GM23338 (cell line): ENCODE measurements at regions not wholly inside any gene's neighbourhood (a gene's known extent, or its start where the extent isn't known, plus 50 kb on each side); places are given as distances from the start of the nearest gene placed in this dataset.
A peak's percentile ranks its signal among the peaks of the same experiment; 100 is the strongest.

Source experiments
- ATAC-seq: fragments of 200-7000 bp; cut with Tn5 transposase; 3 replicates; pipeline ENCODE4 v1.9.1; 2020
- DNase-seq: peaks from one replicate; pipeline ENCODE4 v3.0.0-alpha.2; 2015; ENCODE audit warnings: low spot score
- H2AFZ ChIP-seq: fragments of 200-600 bp; sonication (generic); 2 replicates; pipeline ENCODE4 v1.8.0; 2016; ENCODE audit warnings: antibody characterized with exemption, mild to moderate bottlenecking, moderate library complexity
- H3F3A ChIP-seq: fragments of 200-600 bp; sonication (generic); replicated peaks from 2 replicates; pipeline ENCODE4 v1.8.0; 2017; ENCODE audit warnings: antibody characterized with exemption, mixed run types, low read depth
- H3K27ac ChIP-seq: fragments of 200-600 bp; sonication (generic); 2 replicates; pipeline ENCODE4 v1.6.1; 2016; ENCODE audit warnings: low read depth
- H3K27me3 ChIP-seq: fragments of 200-600 bp; sonication (generic); 2 replicates; pipeline ENCODE4 v1.8.0; 2016; ENCODE audit warnings: mild to moderate bottlenecking, mixed run types, moderate library complexity; ENCODE audit not compliant: insufficient read depth
- H3K36me3 ChIP-seq: fragments of 200-600 bp; sonication (generic); 2 replicates; pipeline ENCODE4 v1.8.0; 2016; ENCODE audit warnings: mild to moderate bottlenecking; ENCODE audit not compliant: insufficient read depth
- H3K4me1 ChIP-seq: fragments of 200-600 bp; sonication (generic); 2 replicates; pipeline ENCODE4 v1.8.0; 2016; ENCODE audit warnings: mild to moderate bottlenecking, moderate library complexity; ENCODE audit not compliant: insufficient read depth
- H3K4me2 ChIP-seq: fragments of 200-600 bp; sonication (generic); 2 replicates; pipeline ENCODE4 v1.7.1; 2017; ENCODE audit warnings: mixed run types
- H3K4me3 ChIP-seq: fragments of 200-600 bp; sonication (generic); 2 replicates; pipeline ENCODE4 v1.6.1; 2016; ENCODE audit warnings: mixed run types
- H3K79me2 ChIP-seq: fragments of 200-600 bp; sonication (generic); replicated peaks from 2 replicates; pipeline ENCODE4 v1.8.0; 2017; ENCODE audit warnings: mild to moderate bottlenecking; ENCODE audit not compliant: insufficient read depth
- H3K9me2 ChIP-seq: fragments of 200-600 bp; sonication (generic); 2 replicates; pipeline ENCODE4 v1.8.0; 2017; ENCODE audit not compliant: insufficient read depth
- H4K20me1 ChIP-seq: fragments of 200-600 bp; sonication (generic); replicated peaks from 2 replicates; pipeline ENCODE4 v1.8.0; 2017; ENCODE audit warnings: mild to moderate bottlenecking; ENCODE audit not compliant: insufficient read depth
- H3K27ac Mint-ChIP-seq: 2 replicates; pipeline ENCODE4 v1.8.0; 2020; ENCODE audit warnings: inconsistent platforms, mild to moderate bottlenecking, moderate library complexity, mixed read lengths
- H3K27me3 Mint-ChIP-seq: 3 replicates; pipeline ENCODE4 v1.8.0; 2022; ENCODE audit warnings: low read depth, mild to moderate bottlenecking, moderate library complexity, mixed read lengths, inconsistent platforms; ENCODE audit not compliant: insufficient read depth, poor library complexity
- H3K36me3 Mint-ChIP-seq: 3 replicates; pipeline ENCODE4 v1.8.0; 2021; ENCODE audit warnings: low read depth, mild to moderate bottlenecking, inconsistent platforms, moderate library complexity, mixed read lengths
- H3K4me1 Mint-ChIP-seq: 3 replicates; pipeline ENCODE4 v1.8.0; 2020; ENCODE audit warnings: mild to moderate bottlenecking, inconsistent platforms, mixed read lengths
- H3K4me3 Mint-ChIP-seq: 3 replicates; pipeline ENCODE4 v1.8.0; 2021; ENCODE audit warnings: moderate library complexity, mild to moderate bottlenecking, inconsistent platforms, mixed read lengths
- H3K9me3 Mint-ChIP-seq: 3 replicates; pipeline ENCODE4 v1.8.0; 2020; ENCODE audit warnings: moderate library complexity, mild to moderate bottlenecking, inconsistent platforms, mixed read lengths
- EZH2phosphoT487 ChIP-seq: fragments of 200-600 bp; sonication (generic); IDR thresholded peaks from one replicate; pipeline ENCODE4 v1.8.1; 2018; ENCODE audit warnings: antibody characterized with exemption; ENCODE audit not compliant: unreplicated experiment
- JUNB ChIP-seq: IDR thresholded peaks from one replicate; pipeline ENCODE4 v1.6.1; 2016; ENCODE audit warnings: antibody characterized with exemption; ENCODE audit not compliant: unreplicated experiment
- STAT1 ChIP-seq: IDR thresholded peaks from one replicate; pipeline ENCODE4 v1.6.1; 2016; ENCODE audit warnings: antibody characterized with exemption; ENCODE audit not compliant: unreplicated experiment
- TF ChIP-seq, protein P1 (sequence below): fragments of 250-450 bp; sonication (Bioruptor Pico); IDR thresholded peaks from 2 replicates; pipeline ENCODE4 v1.5.0; 2020; ENCODE audit warnings: mild to moderate bottlenecking, moderate library complexity
- TF ChIP-seq, protein P2 (sequence below), 2 experiments: fragments of 200-600 bp in 1 of 2; sonication (generic) in 1 of 2; conservative IDR thresholded peaks; 2 replicates each; pipeline versions ENCODE4 v1.5.1 to v1.6.1; 2016 to 2017; ENCODE audit warnings: antibody characterized with exemption in 2 of 2, low read depth in 2 of 2, mild to moderate bottlenecking in 2 of 2, moderate library complexity in 1 of 2

DNA sequence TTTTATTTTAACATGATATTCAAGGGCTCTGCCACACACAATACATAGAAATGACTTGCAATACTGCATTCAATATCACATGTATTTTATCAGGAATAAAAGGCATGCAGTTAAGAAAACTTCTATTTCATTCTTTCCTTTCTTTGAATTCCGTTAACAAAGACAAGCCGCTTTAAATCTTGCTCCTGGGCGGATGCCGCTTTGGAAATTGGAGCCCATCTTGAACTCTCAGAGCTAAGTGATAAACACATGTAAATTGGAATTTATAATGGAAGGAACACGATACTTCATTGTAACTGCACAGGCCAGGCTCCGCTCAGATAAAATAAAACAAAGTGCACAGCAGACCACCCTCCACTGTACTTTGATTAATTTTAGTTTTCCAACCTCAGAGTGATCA, 774.5 kb upstream of the COBL start (continued):
- TF ChIP-seq, protein P1, sequence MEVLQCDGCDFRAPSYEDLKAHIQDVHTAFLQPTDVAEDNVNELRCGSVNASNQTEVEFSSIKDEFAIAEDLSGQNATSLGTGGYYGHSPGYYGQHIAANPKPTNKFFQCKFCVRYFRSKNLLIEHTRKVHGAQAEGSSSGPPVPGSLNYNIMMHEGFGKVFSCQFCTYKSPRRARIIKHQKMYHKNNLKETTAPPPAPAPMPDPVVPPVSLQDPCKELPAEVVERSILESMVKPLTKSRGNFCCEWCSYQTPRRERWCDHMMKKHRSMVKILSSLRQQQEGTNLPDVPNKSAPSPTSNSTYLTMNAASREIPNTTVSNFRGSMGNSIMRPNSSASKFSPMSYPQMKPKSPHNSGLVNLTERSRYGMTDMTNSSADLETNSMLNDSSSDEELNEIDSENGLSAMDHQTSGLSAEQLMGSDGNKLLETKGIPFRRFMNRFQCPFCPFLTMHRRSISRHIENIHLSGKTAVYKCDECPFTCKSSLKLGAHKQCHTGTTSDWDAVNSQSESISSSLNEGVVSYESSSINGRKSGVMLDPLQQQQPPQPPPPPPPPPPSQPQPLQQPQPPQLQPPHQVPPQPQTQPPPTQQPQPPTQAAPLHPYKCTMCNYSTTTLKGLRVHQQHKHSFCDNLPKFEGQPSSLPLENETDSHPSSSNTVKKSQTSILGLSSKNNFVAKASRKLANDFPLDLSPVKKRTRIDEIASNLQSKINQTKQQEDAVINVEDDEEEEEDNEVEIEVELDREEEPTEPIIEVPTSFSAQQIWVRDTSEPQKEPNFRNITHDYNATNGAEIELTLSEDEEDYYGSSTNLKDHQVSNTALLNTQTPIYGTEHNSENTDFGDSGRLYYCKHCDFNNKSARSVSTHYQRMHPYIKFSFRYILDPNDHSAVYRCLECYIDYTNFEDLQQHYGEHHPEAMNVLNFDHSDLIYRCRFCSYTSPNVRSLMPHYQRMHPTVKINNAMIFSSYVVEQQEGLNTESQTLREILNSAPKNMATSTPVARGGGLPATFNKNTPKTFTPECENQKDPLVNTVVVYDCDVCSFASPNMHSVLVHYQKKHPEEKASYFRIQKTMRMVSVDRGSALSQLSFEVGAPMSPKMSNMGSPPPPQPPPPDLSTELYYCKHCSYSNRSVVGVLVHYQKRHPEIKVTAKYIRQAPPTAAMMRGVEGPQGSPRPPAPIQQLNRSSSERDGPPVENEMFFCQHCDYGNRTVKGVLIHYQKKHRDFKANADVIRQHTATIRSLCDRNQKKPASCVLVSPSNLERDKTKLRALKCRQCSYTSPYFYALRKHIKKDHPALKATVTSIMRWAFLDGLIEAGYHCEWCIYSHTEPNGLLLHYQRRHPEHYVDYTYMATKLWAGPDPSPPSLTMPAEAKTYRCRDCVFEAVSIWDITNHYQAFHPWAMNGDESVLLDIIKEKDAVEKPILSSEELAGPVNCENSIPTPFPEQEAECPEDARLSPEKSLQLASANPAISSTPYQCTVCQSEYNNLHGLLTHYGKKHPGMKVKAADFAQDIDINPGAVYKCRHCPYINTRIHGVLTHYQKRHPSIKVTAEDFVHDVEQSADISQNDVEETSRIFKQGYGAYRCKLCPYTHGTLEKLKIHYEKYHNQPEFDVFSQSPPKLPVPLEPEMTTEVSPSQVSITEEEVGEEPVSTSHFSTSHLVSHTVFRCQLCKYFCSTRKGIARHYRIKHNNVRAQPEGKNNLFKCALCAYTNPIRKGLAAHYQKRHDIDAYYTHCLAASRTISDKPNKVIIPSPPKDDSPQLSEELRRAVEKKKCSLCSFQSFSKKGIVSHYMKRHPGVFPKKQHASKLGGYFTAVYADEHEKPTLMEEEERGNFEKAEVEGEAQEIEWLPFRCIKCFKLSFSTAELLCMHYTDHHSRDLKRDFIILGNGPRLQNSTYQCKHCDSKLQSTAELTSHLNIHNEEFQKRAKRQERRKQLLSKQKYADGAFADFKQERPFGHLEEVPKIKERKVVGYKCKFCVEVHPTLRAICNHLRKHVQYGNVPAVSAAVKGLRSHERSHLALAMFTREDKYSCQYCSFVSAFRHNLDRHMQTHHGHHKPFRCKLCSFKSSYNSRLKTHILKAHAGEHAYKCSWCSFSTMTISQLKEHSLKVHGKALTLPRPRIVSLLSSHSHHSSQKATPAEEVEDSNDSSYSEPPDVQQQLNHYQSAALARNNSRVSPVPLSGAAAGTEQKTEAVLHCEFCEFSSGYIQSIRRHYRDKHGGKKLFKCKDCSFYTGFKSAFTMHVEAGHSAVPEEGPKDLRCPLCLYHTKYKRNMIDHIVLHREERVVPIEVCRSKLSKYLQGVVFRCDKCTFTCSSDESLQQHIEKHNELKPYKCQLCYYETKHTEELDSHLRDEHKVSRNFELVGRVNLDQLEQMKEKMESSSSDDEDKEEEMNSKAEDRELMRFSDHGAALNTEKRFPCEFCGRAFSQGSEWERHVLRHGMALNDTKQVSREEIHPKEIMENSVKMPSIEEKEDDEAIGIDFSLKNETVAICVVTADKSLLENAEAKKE (CRISPR knock-in tag): no peak
- TF ChIP-seq STAT1: no peak

DNA sequence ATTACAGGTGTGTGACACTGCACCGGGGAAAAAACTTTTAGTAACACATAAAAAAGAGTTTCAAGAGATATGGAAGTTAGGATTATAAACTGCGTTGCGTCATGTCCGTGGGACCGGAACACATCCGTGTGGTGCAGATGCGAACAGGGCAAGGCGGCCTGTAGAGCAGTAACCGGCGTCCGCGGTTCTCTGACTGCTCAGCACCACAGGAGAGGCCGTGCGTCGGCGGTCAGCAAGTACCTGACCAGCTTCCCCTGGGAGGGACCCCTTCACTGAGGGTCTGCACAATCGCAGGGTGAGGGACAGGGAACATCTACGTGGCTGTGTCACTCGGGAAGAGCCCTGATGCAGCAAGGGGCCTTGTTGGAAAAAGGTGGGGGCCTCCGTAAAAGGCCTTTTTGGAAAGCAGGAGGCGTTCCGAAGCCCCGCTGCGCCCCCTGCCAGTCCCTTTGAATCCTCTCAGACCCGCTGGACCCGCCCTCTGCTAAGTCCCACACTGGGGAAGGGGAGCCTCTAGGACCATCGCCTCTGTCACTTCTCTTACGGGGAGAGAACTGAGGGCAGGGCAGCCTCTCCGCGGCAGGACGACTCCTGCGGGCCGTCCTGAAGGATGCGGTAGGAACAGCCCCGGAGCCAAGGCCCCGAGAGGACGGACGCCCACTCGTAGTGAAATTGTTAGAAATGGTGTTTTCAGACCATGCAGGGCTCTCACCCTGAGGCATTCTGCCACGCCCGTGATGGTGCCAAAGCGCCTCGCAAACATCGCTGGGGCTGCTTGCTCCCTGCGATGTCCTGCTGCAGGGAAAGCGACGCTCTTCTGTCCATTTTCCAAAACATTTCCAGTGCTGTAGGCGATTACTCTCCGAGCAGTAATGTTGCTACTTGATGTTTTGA, 771.6 kb upstream of the COBL start:
- Mint-ChIP-seq H3K27ac (peak overlapping the region; percentile 76), H3K4me1 (peaks cover 56% of the 10 kb centered on the region), H3K4me3 (peak overlapping the region; percentile 61), H3K36me3 (no peaks in the 10 kb centered on the region; the same call in 2 of the 3 replicates), H3K9me3 (no peaks in the 10 kb centered on the region), H3K27me3 (no peaks in the 10 kb centered on the region)
- peak overlapping the region; percentile 65; the same call in 1 of the 2 replicates for H3K27ac ChIP-seq
- H3K27me3 ChIP-seq: no peaks in the 10 kb centered on the region
- DNase-seq (peak; percentile 96), ATAC-seq (peak; percentile 97)
- no peaks in the 10 kb centered on the region for H3K79me2 ChIP-seq
- H3K4me3 ChIP-seq: peak overlapping the region; percentile 53
- peaks cover 38% of the 10 kb centered on the region for H3K4me1 ChIP-seq
- H3K4me2 ChIP-seq: peak overlapping the region; percentile 79
- H2AFZ ChIP-seq: peak overlapping the region; percentile 61; the same call in 1 of the 2 replicates
- H3K9me2 ChIP-seq: no peaks in the 10 kb centered on the region
- no peaks in the 10 kb centered on the region for H3K36me3 ChIP-seq
- no peaks in the 10 kb centered on the region for H4K20me1 ChIP-seq
- no peaks in the 10 kb centered on the region for H3F3A ChIP-seq
- TF ChIP-seq EZH2phosphoT487 (no peak), STAT1 (no peak), JUNB (no peak)
- TF ChIP-seq, protein P1 (CRISPR knock-in tag): no peak
- TF ChIP-seq, protein P2, sequence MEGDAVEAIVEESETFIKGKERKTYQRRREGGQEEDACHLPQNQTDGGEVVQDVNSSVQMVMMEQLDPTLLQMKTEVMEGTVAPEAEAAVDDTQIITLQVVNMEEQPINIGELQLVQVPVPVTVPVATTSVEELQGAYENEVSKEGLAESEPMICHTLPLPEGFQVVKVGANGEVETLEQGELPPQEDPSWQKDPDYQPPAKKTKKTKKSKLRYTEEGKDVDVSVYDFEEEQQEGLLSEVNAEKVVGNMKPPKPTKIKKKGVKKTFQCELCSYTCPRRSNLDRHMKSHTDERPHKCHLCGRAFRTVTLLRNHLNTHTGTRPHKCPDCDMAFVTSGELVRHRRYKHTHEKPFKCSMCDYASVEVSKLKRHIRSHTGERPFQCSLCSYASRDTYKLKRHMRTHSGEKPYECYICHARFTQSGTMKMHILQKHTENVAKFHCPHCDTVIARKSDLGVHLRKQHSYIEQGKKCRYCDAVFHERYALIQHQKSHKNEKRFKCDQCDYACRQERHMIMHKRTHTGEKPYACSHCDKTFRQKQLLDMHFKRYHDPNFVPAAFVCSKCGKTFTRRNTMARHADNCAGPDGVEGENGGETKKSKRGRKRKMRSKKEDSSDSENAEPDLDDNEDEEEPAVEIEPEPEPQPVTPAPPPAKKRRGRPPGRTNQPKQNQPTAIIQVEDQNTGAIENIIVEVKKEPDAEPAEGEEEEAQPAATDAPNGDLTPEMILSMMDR (conservative IDR thresholded peaks at IDR 0.05; ENCODE audit: low read depth in 2 of 2): peak; percentile 29 to 63; a peak in 3 of 4 replicates
